ENCODE measurements at regions not wholly inside any gene's neighbourhood (a gene's known extent, or its start where the extent isn't known, plus 50 kb on each side); places are given as distances from the start of the nearest gene placed in this dataset.

- intact Hi-C loops (cut with micrococcal nuclease): no loop called here
Observed at GRCh38 chr17:68749349-68750207, 148.4 kb upstream of the FAM20A start.

GRCh38 chr17:68748381-68748780, 147.2 kb upstream of the FAM20A start:
- intact Hi-C loops (cut with micrococcal nuclease): no loop called here

GRCh38 chr17:68740555-68741447, 139.6 kb upstream of the FAM20A start:
- intact Hi-C loops (cut with micrococcal nuclease): no loop called here

GRCh38 chr17:68737761-68738443, 136.7 kb upstream of the FAM20A start:
- intact Hi-C loops (cut with micrococcal nuclease): no loop called here

GRCh38 chr17:68734931-68735330, 133.8 kb upstream of the FAM20A start:
- intact Hi-C loops (cut with micrococcal nuclease): no loop called here

- intact Hi-C loops (cut with micrococcal nuclease): no loop called here
Observed at GRCh38 chr17:68734187-68734900, 133.2 kb upstream of the FAM20A start.

GRCh38 chr17:68733241-68734176, 132.3 kb upstream of the FAM20A start:
- intact Hi-C loops (cut with micrococcal nuclease): no loop called here

- intact Hi-C loops (cut with micrococcal nuclease): no loop called here
Observed at GRCh38 chr17:68732301-68732749, 131.2 kb upstream of the FAM20A start.

GRCh38 chr17:68731465-68731864, 130.3 kb upstream of the FAM20A start:
- intact Hi-C loops (cut with micrococcal nuclease): no loop called here

GRCh38 chr17:68719431-68719830, 118.3 kb upstream of the FAM20A start:
- intact Hi-C loops (cut with micrococcal nuclease): no loop called here

GRCh38 chr17:68718926-68719325, 117.8 kb upstream of the FAM20A start:
- intact Hi-C loops (cut with micrococcal nuclease): no loop called here

GRCh38 chr17:68718465-68718864, 117.3 kb upstream of the FAM20A start:
- intact Hi-C loops (cut with micrococcal nuclease): no loop called here

- intact Hi-C loops (cut with micrococcal nuclease): no loop called here
Observed at GRCh38 chr17:68714676-68715075, 113.5 kb upstream of the FAM20A start.

GRCh38 chr17:68711858-68712257, 110.7 kb upstream of the FAM20A start:
- intact Hi-C loops (cut with micrococcal nuclease): no loop called here

- intact Hi-C loops (cut with micrococcal nuclease): no loop called here
Observed at GRCh38 chr17:68710976-68711375, 109.8 kb upstream of the FAM20A start.

- intact Hi-C loops (cut with micrococcal nuclease): no loop called here
Observed at GRCh38 chr17:68710035-68710780, 109.0 kb upstream of the FAM20A start.

- intact Hi-C loops (cut with micrococcal nuclease): no loop called here
Observed at GRCh38 chr17:68709461-68709860, 108.3 kb upstream of the FAM20A start.

GRCh38 chr17:68707031-68707430, 105.9 kb upstream of the FAM20A start:
- intact Hi-C loops (cut with micrococcal nuclease): no loop called here

- intact Hi-C loops (cut with micrococcal nuclease): no loop called here
Observed at GRCh38 chr17:68706356-68706920, 105.3 kb upstream of the FAM20A start.

All from T-helper 1 cell treated with Interleukin-12 subunit alpha and Interleukin-12 subunit beta and Interleukin-4 antibody, amounts not matched to agents 30 ng/mL and 1 ng/mL, for 36 hours (primary cell).